ENCODE measurements at regions not wholly inside any gene's neighbourhood (a gene's known extent, or its start where the extent isn't known, plus 50 kb on each side); places are given as distances from the start of the nearest gene placed in this dataset.

GRCh38 chr1:201636510-201636971, 97.6 kb downstream of the NAV1 start:
- TF ChIP-seq CTCF (IDR thresholded peaks at IDR 0.05; ENCODE audit: poor library complexity, severe bottlenecking) (no peak), RAD21 (conservative IDR thresholded peaks at IDR 0.05) (no peak), REST (IDR thresholded peaks at IDR 0.05; ENCODE audit: borderline replicate concordance) (no peak), POLR2AphosphoS5 (IDR thresholded peaks at IDR 0.05) (no peak), TAF1 (IDR thresholded peaks at IDR 0.05; ENCODE audit: low read depth) (no peak), EZH2 (IDR thresholded peaks at IDR 0.05; ENCODE audit: borderline replicate concordance, insufficient read depth, low read length, poor library complexity, severe bottlenecking) (no peak)
